Right atrium auricular region (tissue), 2 donors: ENCODE measurements at regions not wholly inside any gene's neighbourhood (a gene's known extent, or its start where the extent isn't known, plus 50 kb on each side); places are given as distances from the start of the nearest gene placed in this dataset.

Source experiments
- DNase-seq: peaks from one replicate; pipeline ENCODE4 v3.0.0-alpha.2; 2019; ENCODE audit warnings: low spot score
- H3K27ac ChIP-seq, 2 donors: fragments of 200-600 bp; sonication (generic); 1 replicate in 1 of 2; 2 replicates in 1 of 2; pipeline ENCODE4 v1.5.1; 2016 to 2019
- H3K27me3 ChIP-seq, 2 donors: fragments of 200-600 bp; sonication (generic); one replicate each; pipeline versions ENCODE4 v1.5.1 to v1.6.0; 2017 to 2019
- H3K36me3 ChIP-seq: fragments of 200-600 bp; sonication (generic); one replicate; pipeline ENCODE4 v1.5.1; 2016
- H3K4me1 ChIP-seq, 2 donors: fragments of 200-600 bp; sonication (generic); one replicate each; pipeline versions ENCODE4 v1.5.1 to v1.6.0; 2017 to 2019
- H3K4me3 ChIP-seq, 2 donors: fragments of 200-600 bp; sonication (generic); 1 replicate in 1 of 2; 2 replicates in 1 of 2; pipeline ENCODE4 v1.5.1; 2017 to 2019; ENCODE audit warnings: mild to moderate bottlenecking in 1 of 2, moderate library complexity in 1 of 2
- H3K9me3 ChIP-seq, 2 donors: fragments of 200-600 bp; sonication (generic); one replicate each; pipeline ENCODE4 v1.5.1; 2019
- TF ChIP-seq, protein P1 (sequence below), 2 donors: fragments of 200-600 bp; sonication (generic); IDR thresholded peaks; one replicate each; pipeline ENCODE4 v1.5.1; 2019; ENCODE audit warnings: antibody characterized with exemption in 2 of 2

DNA sequence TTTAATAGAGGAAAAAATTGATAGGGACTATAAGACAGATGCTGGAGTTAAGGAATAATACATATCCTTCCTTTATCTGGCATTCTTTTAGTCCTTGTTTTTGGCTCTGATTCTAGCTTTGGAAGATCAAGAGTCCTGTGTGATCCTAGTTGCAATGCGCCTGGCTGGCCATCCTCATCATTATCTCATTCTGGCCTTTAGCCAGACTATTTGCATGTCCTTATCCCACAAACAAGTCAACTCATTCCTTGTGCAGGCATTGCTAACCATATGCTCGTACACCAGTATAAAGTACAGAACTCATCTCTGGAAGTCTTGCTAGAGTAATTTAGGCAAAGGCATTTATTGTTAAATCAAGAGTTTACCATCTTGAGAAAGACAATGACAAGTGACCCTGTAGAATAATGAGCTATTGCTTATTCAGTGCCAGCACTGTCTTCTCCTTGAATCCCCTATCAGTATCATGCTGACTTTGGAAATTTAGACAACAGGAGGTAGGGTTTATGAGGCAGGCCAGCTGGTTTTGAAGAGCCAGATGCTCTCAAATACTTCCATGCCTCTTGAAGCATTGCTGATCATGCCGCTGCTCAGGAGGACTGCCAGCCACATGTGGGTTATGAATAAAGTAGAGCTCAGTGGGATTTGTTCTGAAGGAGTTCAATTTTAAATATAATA is 1730.3 kb upstream of the TENM3 start:
- DNase-seq = no peak
- no peaks in the 10 kb centered on the region for H3K36me3 ChIP-seq
- TF ChIP-seq, protein P1, sequence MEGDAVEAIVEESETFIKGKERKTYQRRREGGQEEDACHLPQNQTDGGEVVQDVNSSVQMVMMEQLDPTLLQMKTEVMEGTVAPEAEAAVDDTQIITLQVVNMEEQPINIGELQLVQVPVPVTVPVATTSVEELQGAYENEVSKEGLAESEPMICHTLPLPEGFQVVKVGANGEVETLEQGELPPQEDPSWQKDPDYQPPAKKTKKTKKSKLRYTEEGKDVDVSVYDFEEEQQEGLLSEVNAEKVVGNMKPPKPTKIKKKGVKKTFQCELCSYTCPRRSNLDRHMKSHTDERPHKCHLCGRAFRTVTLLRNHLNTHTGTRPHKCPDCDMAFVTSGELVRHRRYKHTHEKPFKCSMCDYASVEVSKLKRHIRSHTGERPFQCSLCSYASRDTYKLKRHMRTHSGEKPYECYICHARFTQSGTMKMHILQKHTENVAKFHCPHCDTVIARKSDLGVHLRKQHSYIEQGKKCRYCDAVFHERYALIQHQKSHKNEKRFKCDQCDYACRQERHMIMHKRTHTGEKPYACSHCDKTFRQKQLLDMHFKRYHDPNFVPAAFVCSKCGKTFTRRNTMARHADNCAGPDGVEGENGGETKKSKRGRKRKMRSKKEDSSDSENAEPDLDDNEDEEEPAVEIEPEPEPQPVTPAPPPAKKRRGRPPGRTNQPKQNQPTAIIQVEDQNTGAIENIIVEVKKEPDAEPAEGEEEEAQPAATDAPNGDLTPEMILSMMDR (IDR thresholded peaks at IDR 0.05) = no peak
- H3K27me3 ChIP-seq = no peaks in the 10 kb centered on the region
- H3K9me3 ChIP-seq = no peaks in the 10 kb centered on the region
- no peak overlapping the region for H3K4me3 ChIP-seq
- no peaks in the 10 kb centered on the region for H3K4me1 ChIP-seq
- no peak overlapping the region for H3K27ac ChIP-seq

DNA sequence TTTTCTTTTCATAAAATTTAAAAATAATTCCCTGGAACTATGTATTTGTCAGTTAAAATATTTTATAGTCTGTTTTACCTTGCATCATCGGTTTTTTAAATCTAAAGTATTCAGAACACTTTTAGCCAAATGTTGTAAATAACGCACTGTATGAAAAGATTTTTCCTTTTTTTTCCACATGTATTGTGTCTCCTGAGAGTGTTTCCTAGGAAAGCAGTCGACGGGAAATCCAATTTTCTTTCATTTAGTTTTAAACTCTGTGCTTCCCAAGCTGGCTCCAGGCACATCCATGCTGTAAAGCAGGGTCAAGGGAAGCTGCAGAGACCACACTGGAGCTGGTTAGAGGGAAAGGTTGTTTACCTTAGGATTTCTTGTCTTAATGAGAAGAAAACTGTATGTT is 1724.3 kb upstream of the TENM3 start:
- no peak for DNase-seq
- H3K4me1 ChIP-seq = no peaks in the 10 kb centered on the region
- no peak overlapping the region for H3K27ac ChIP-seq
- TF ChIP-seq, protein P1 (IDR thresholded peaks at IDR 0.05) = no peak
- no peaks in the 10 kb centered on the region for H3K36me3 ChIP-seq
- no peak overlapping the region for H3K4me3 ChIP-seq
- H3K27me3 ChIP-seq = no peaks in the 10 kb centered on the region
- no peaks in the 10 kb centered on the region for H3K9me3 ChIP-seq

DNA sequence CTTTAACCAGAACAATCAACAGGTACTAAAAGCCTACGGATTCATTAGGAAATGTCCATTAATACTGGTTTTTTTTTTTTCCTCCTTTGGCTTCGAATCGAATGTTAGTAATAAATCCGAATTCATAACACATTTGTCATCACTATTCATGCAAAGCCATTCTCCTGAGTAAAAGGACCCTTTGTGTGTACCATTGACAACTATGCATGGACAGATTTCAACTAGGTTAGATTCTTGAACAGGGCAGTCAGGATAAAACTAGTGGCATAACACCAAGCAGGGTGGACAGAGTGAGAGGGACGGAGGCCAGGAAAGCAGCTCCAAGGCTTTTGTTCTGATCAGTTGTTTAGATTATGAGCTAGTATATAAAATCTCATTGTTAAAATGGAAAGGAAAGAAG is 1722.0 kb upstream of the TENM3 start:
- H3K36me3 ChIP-seq = no peaks in the 10 kb centered on the region

DNA sequence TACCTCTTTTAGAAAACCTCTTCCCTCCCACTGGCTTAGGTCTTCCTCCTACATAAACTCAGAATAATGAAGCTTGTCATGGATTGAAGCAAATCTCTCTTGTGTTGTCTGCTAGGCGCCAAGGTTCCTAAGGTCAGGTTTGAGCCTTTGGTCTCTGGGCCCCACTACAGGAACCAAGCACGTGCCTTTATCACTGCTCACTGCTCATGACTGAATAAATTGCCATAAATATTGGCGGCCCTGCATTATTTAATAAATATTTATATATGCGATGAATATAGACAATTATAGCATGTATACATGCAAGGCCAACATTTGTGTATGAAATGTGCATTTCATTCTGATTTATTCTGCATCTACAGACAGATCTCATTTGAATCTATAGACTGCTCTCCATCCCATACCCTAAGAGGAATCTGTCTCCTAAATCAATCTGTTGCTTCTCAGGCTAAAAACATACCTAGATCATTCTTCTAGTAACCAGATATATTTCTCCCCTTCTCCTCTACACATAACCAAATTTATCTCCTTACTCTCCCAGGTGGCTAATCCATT is 1717.6 kb upstream of the TENM3 start:
- TF ChIP-seq, protein P1 (IDR thresholded peaks at IDR 0.05) = no peak
- DNase-seq = no peak

More for the DNA sequence above, 1722.0 kb upstream of the TENM3 start:
- Histone ChIP-seq H3K4me1 (no peaks in the 10 kb centered on the region), H3K9me3 (no peaks in the 10 kb centered on the region), H3K27me3 (no peaks in the 10 kb centered on the region), H3K27ac (no peak overlapping the region), H3K4me3 (no peak overlapping the region)
- DNase-seq = no peak
- TF ChIP-seq, protein P1 (IDR thresholded peaks at IDR 0.05) = no peak

DNA sequence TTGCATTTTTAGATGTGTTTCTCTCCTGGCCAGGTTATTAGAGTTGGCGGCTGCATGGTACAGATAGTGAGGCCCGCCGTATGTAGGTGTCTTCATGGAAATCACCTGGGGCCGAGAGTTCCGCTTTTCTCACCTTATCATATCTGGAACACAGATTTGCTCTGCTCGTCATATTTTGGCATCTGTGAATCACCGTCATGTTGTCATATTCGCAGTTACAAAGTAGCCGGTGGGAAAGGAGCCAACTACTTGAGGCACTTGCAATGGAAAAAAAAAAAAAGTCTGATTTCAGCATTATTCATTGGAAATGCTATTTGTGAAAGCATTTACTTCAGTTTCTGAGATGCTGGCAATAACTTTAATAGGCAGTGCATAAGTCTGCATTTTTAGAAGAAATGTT is 1715.2 kb upstream of the TENM3 start:
- no peak overlapping the region for H3K4me3 ChIP-seq
- H3K27ac ChIP-seq = no peak overlapping the region
- no peaks in the 10 kb centered on the region for H3K36me3 ChIP-seq
- TF ChIP-seq, protein P1 (IDR thresholded peaks at IDR 0.05) = no peak
- DNase-seq = no peak
- H3K9me3 ChIP-seq = no peaks in the 10 kb centered on the region
- H3K27me3 ChIP-seq = no peaks in the 10 kb centered on the region
- H3K4me1 ChIP-seq = no peaks in the 10 kb centered on the region

More for the DNA sequence above, 1717.6 kb upstream of the TENM3 start:
- Histone ChIP-seq H3K27ac (no peak overlapping the region), H3K9me3 (no peaks in the 10 kb centered on the region), H3K27me3 (no peaks in the 10 kb centered on the region), H3K36me3 (no peaks in the 10 kb centered on the region), H3K4me1 (no peaks in the 10 kb centered on the region), H3K4me3 (no peak overlapping the region)

DNA sequence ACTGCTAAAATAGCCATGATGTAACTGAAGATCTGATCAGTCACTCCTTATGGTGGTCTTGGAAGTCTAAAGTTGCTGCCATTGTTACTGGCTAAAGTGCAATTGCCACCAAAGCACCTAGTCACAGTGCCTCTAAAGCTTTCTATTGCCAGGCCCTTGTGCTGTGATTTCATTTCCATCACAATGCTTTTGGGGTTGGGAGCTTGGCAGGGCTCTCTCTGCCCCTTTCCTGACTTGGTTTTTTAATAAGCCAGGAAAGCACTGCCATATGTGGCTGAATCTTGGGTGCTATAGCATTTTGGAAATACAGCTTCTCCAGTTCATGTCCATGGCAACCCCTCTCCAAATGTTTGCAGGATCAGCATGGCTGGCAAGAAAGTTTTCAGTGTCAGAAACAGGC is 1712.4 kb upstream of the TENM3 start:
- no peak for DNase-seq
- no peaks in the 10 kb centered on the region for H3K36me3 ChIP-seq
- H3K4me1 ChIP-seq = no peaks in the 10 kb centered on the region
- no peaks in the 10 kb centered on the region for H3K9me3 ChIP-seq
- no peaks in the 10 kb centered on the region for H3K27me3 ChIP-seq
- H3K4me3 ChIP-seq = no peak overlapping the region
- TF ChIP-seq, protein P1 (IDR thresholded peaks at IDR 0.05) = no peak
- H3K27ac ChIP-seq = no peak overlapping the region
